ENCODE measurements at regions not wholly inside any gene's neighbourhood (a gene's known extent, or its start where the extent isn't known, plus 50 kb on each side); places are given as distances from the start of the nearest gene placed in this dataset.

DNA sequence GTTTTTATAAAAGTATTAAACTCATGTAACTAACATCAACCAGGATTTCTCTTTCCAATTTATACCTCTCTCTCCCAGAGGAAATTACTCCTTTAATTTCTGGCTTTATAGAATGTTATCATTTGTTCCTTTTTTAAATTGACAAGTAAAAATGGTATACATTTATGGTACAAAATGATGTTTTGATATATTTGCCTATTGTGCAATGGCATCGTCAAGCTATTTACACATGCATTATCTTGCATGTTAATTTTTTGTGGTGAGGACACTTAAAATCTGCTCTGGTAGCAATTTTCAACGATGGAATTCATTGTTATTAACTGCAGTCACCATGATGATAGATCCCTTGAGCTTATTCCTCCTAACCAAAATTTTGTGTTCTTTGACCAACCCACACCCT lies 149.0 kb upstream of the NAV3 start:
- H3K27me3 ChIP-seq (ENCODE audit: insufficient read depth, low read length, poor library complexity), result no peaks in the 10 kb centered on the region
- no peaks in the 10 kb centered on the region for H3K4me1 ChIP-seq (ENCODE audit: insufficient read depth, low read length)
- no peak overlapping the region for H3K27ac ChIP-seq (ENCODE audit: low read length)
- H3K4me2 ChIP-seq (ENCODE audit: insufficient read depth, low read length), result no peak overlapping the region
- H3K36me3 ChIP-seq (ENCODE audit: insufficient read depth, low read length), result no peaks in the 10 kb centered on the region
- H2AFZ ChIP-seq (ENCODE audit: low read depth, low read length), result no peak overlapping the region
- ATAC-seq (ENCODE audit: insufficient read depth, low read depth) (no peak), DNase-seq (no peak)
- TF ChIP-seq, protein P1, sequence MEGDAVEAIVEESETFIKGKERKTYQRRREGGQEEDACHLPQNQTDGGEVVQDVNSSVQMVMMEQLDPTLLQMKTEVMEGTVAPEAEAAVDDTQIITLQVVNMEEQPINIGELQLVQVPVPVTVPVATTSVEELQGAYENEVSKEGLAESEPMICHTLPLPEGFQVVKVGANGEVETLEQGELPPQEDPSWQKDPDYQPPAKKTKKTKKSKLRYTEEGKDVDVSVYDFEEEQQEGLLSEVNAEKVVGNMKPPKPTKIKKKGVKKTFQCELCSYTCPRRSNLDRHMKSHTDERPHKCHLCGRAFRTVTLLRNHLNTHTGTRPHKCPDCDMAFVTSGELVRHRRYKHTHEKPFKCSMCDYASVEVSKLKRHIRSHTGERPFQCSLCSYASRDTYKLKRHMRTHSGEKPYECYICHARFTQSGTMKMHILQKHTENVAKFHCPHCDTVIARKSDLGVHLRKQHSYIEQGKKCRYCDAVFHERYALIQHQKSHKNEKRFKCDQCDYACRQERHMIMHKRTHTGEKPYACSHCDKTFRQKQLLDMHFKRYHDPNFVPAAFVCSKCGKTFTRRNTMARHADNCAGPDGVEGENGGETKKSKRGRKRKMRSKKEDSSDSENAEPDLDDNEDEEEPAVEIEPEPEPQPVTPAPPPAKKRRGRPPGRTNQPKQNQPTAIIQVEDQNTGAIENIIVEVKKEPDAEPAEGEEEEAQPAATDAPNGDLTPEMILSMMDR (IDR thresholded peaks at IDR 0.05; ENCODE audit: borderline replicate concordance, extremely low read depth, low read length, poor library complexity, severe bottlenecking), result no peak
- no peak for TF ChIP-seq EZH2 (IDR thresholded peaks at IDR 0.05; ENCODE audit: borderline replicate concordance, low read depth, low read length, severe bottlenecking)
- H3K9me3 ChIP-seq (ENCODE audit: insufficient read depth, low read length, severe bottlenecking), result no peaks in the 10 kb centered on the region
- no peak overlapping the region for H3K4me3 ChIP-seq (ENCODE audit: low read depth in 1 of 2, low read length in 2 of 2)
- H3K79me2 ChIP-seq (ENCODE audit: insufficient read depth, low read length), result no peaks in the 10 kb centered on the region
- no peaks in the 10 kb centered on the region for H4K20me1 ChIP-seq (ENCODE audit: insufficient read depth, low read length)
- H3K9ac ChIP-seq (ENCODE audit: low read depth, low read length), result no peak overlapping the region

DNA sequence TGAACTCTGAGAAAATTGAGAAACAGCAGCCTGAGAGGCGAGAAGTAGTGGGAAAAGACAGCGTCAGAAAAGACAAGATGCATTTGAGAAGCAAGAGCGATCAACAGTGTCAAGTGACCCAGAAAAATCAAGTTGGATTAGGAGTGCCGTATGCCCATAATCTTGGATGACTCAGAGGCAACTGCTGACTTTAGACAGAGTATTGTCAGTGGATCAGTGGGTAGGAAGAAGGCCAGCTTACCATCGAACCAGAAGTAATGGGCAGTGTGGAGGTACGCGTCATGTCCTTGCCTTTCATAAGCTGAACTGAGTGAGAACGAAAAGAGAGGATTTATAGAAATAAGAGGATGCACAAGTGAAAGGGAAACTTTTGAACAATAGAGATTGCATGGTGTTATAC lies 151.0 kb upstream of the NAV3 start:
- H2AFZ ChIP-seq (ENCODE audit: low read depth, low read length), result no peak overlapping the region
- no peak overlapping the region for H3K4me2 ChIP-seq (ENCODE audit: insufficient read depth, low read length)
- ATAC-seq (ENCODE audit: insufficient read depth, low read depth), result no peak
- no peaks in the 10 kb centered on the region for H3K27me3 ChIP-seq (ENCODE audit: insufficient read depth, low read length, poor library complexity)
- DNase-seq, result no peak
- no peaks in the 10 kb centered on the region for H3K79me2 ChIP-seq (ENCODE audit: insufficient read depth, low read length)
- TF ChIP-seq, protein P1 (IDR thresholded peaks at IDR 0.05; ENCODE audit: borderline replicate concordance, extremely low read depth, low read length, poor library complexity, severe bottlenecking), result no peak
- no peak for TF ChIP-seq EZH2 (IDR thresholded peaks at IDR 0.05; ENCODE audit: borderline replicate concordance, low read depth, low read length, severe bottlenecking)
- no peak overlapping the region for H3K4me3 ChIP-seq (ENCODE audit: low read depth in 1 of 2, low read length in 2 of 2)
- no peaks in the 10 kb centered on the region for H3K4me1 ChIP-seq (ENCODE audit: insufficient read depth, low read length)
- no peak overlapping the region for H3K27ac ChIP-seq (ENCODE audit: low read length)
- no peaks in the 10 kb centered on the region for H3K36me3 ChIP-seq (ENCODE audit: insufficient read depth, low read length)
- H4K20me1 ChIP-seq (ENCODE audit: insufficient read depth, low read length), result no peaks in the 10 kb centered on the region
- H3K9me3 ChIP-seq (ENCODE audit: insufficient read depth, low read length, severe bottlenecking), result no peaks in the 10 kb centered on the region
- H3K9ac ChIP-seq (ENCODE audit: low read depth, low read length), result no peak overlapping the region

DNA sequence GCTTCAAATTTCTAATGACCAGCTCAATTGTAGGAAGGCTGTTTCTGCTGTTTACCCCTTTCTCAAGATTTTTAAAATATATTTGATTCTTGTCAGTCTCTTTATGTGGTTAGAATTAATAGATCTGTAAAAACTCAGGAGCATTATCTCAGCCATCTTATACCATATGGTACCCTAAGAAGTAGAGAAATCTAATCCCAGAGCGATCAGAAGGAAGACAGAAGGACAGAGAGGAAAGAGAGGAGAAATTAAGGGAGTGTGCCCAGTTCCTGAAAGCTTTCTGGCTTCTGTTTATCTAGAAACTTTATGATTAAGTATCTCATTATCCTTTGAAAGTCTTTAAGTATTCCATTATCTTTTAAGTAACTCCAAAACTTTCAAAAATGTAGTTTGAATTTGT lies 152.1 kb upstream of the NAV3 start:
- H3K36me3 ChIP-seq (ENCODE audit: insufficient read depth, low read length), result no peaks in the 10 kb centered on the region
- H3K27ac ChIP-seq (ENCODE audit: low read length), result no peak overlapping the region
- no peaks in the 10 kb centered on the region for H3K27me3 ChIP-seq (ENCODE audit: insufficient read depth, low read length, poor library complexity)
- H3K9me3 ChIP-seq (ENCODE audit: insufficient read depth, low read length, severe bottlenecking), result no peaks in the 10 kb centered on the region
- H2AFZ ChIP-seq (ENCODE audit: low read depth, low read length), result no peak overlapping the region
- ATAC-seq (ENCODE audit: insufficient read depth, low read depth) (no peak), DNase-seq (no peak)
- no peaks in the 10 kb centered on the region for H4K20me1 ChIP-seq (ENCODE audit: insufficient read depth, low read length)
- H3K4me2 ChIP-seq (ENCODE audit: insufficient read depth, low read length), result no peak overlapping the region
- H3K9ac ChIP-seq (ENCODE audit: low read depth, low read length), result no peak overlapping the region
- H3K4me3 ChIP-seq (ENCODE audit: low read depth in 1 of 2, low read length in 2 of 2), result no peak overlapping the region
- TF ChIP-seq, protein P1 (IDR thresholded peaks at IDR 0.05; ENCODE audit: borderline replicate concordance, extremely low read depth, low read length, poor library complexity, severe bottlenecking), result no peak
- no peak for TF ChIP-seq EZH2 (IDR thresholded peaks at IDR 0.05; ENCODE audit: borderline replicate concordance, low read depth, low read length, severe bottlenecking)
- H3K4me1 ChIP-seq (ENCODE audit: insufficient read depth, low read length), result no peaks in the 10 kb centered on the region
- H3K79me2 ChIP-seq (ENCODE audit: insufficient read depth, low read length), result no peaks in the 10 kb centered on the region

DNA sequence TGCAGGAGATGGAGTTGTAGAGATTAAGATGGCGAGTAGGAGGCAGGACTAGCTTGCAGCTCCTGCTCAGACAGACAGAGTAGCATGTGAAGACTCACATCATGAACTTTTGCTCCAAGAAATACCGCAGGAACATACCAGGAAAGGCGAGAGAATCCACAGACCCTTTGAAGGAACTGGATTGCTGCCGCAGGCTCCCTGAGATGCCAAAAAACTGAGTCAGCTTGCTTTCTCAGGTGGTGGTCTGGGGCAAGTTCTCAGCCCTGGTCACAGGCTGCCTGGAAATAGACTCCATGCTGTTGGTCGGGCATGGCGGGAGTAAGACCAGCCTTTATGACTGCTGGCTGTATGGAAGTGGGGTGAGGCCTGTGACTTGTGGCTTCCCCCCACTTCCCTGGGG lies 163.6 kb upstream of the NAV3 start:
- Histone ChIP-seq H3K4me2 (ENCODE audit: insufficient read depth, low read length) (no peak overlapping the region), H3K36me3 (ENCODE audit: insufficient read depth, low read length) (no peaks in the 10 kb centered on the region), H2AFZ (ENCODE audit: low read depth, low read length) (no peak overlapping the region), H3K9ac (ENCODE audit: low read depth, low read length) (no peak overlapping the region), H3K27ac (ENCODE audit: low read length) (no peak overlapping the region), H4K20me1 (ENCODE audit: insufficient read depth, low read length) (no peaks in the 10 kb centered on the region), H3K9me3 (ENCODE audit: insufficient read depth, low read length, severe bottlenecking) (no peaks in the 10 kb centered on the region), H3K27me3 (ENCODE audit: insufficient read depth, low read length, poor library complexity) (no peaks in the 10 kb centered on the region), H3K79me2 (ENCODE audit: insufficient read depth, low read length) (no peaks in the 10 kb centered on the region), H3K4me3 (ENCODE audit: low read depth in 1 of 2, low read length in 2 of 2) (no peak overlapping the region), H3K4me1 (ENCODE audit: insufficient read depth, low read length) (no peaks in the 10 kb centered on the region)
- ATAC-seq (ENCODE audit: insufficient read depth, low read depth) (no peak), DNase-seq (no peak)
- no peak for TF ChIP-seq EZH2 (IDR thresholded peaks at IDR 0.05; ENCODE audit: borderline replicate concordance, low read depth, low read length, severe bottlenecking)
- TF ChIP-seq, protein P1 (IDR thresholded peaks at IDR 0.05; ENCODE audit: borderline replicate concordance, extremely low read depth, low read length, poor library complexity, severe bottlenecking), result no peak
